CD14-positive monocyte (primary cell): ENCODE measurements at regions not wholly inside any gene's neighbourhood (a gene's known extent, or its start where the extent isn't known, plus 50 kb on each side); places are given as distances from the start of the nearest gene placed in this dataset.

ENCODE experiments used
- DNase-seq, 3 donors: peaks; one replicate each; pipeline ENCODE4 v3.0.0-alpha.2; 2011 to 2022
- H2AFZ ChIP-seq: 2 replicates; pipeline ENCODE4 v1.6.0; 2012; ENCODE audit warnings: mild to moderate bottlenecking, low read depth, low read length, inconsistent platforms; ENCODE audit not compliant: insufficient read depth, poor library complexity, severe bottlenecking
- H3K27ac ChIP-seq, 2 donors: 1 replicate in 1 of 2; 2 replicates in 1 of 2; pipeline ENCODE4 v1.5.1; 2012 to 2013; ENCODE audit warnings: low read length in 2 of 2, control low read depth in 1 of 2, inconsistent platforms in 1 of 2, low read depth in 1 of 2, mild to moderate bottlenecking in 1 of 2
- H3K27me3 ChIP-seq, 2 donors: one replicate each; pipeline versions ENCODE4 v1.6.0 to v1.6.1; 2011 to 2013; ENCODE audit warnings: low read length in 2 of 2; ENCODE audit not compliant: control insufficient read depth in 2 of 2, insufficient read depth in 2 of 2
- H3K36me3 ChIP-seq, 2 donors: replicated peaks in 1 of 2; 1 replicate in 1 of 2; 2 replicates in 1 of 2; pipeline versions ENCODE4 v1.5.1 to v1.6.1; 2012 to 2013; ENCODE audit warnings: low read length in 2 of 2, control low read depth in 1 of 2, inconsistent platforms in 1 of 2, mild to moderate bottlenecking in 1 of 2; ENCODE audit not compliant: insufficient read depth in 2 of 2, control insufficient read depth in 1 of 2
- H3K4me1 ChIP-seq, 2 donors: 1 replicate in 1 of 2; 2 replicates in 1 of 2; pipeline versions ENCODE4 v1.5.1 to v1.6.1; 2012 to 2013; ENCODE audit warnings: low read length in 2 of 2, control low read depth in 1 of 2, inconsistent platforms in 1 of 2, mild to moderate bottlenecking in 1 of 2, moderate library complexity in 1 of 2; ENCODE audit not compliant: insufficient read depth in 2 of 2, control insufficient read depth in 1 of 2
- H3K4me2 ChIP-seq: replicated peaks from 2 replicates; pipeline ENCODE3; 2012; ENCODE audit warnings: low read length, moderate library complexity, mild to moderate bottlenecking; ENCODE audit not compliant: poor library complexity, severe bottlenecking; ENCODE audit errors: extremely low read depth
- H3K4me3 ChIP-seq, 3 experiments: fragments of 200-600 bp in 1 of 3; sonication (generic) in 1 of 3; replicated peaks in 1 of 3; 1 replicate in 2 of 3; 2 replicates in 1 of 3; pipeline ENCODE4 v1.5.1; 2011 to 2013; ENCODE audit warnings: low read length in 3 of 3, mild to moderate bottlenecking in 3 of 3, control low read depth in 2 of 3, low read depth in 2 of 3, inconsistent platforms in 1 of 3, moderate library complexity in 1 of 3
- H3K79me2 ChIP-seq: 2 replicates; pipeline ENCODE4 v1.6.0; 2012; ENCODE audit warnings: mild to moderate bottlenecking, control low read depth, inconsistent platforms, low read length, moderate library complexity; ENCODE audit not compliant: insufficient read depth
- H3K9ac ChIP-seq: 2 replicates; pipeline ENCODE4 v1.6.0; 2017; ENCODE audit warnings: low read length, mild to moderate bottlenecking; ENCODE audit not compliant: insufficient read depth, poor library complexity, severe bottlenecking
- H3K9me3 ChIP-seq, 2 donors: replicated peaks in 1 of 2; 1 replicate in 1 of 2; 2 replicates in 1 of 2; pipeline versions ENCODE4 v1.5.1 to v1.6.1; 2012 to 2013; ENCODE audit warnings: low read length in 2 of 2, control low read depth in 1 of 2; ENCODE audit not compliant: control insufficient read depth in 1 of 2, insufficient read depth in 1 of 2
- H4K20me1 ChIP-seq: 2 replicates; pipeline ENCODE4 v1.6.0; 2012; ENCODE audit warnings: mild to moderate bottlenecking, low read length, control low read depth, moderate library complexity; ENCODE audit not compliant: insufficient read depth
- H3K27ac Mint-ChIP-seq, 7 donors: one replicate each; pipeline ENCODE4 v1.8.0; 2020; ENCODE audit warnings: mild to moderate bottlenecking in 7 of 7, mixed read lengths in 7 of 7, moderate library complexity in 6 of 7, inconsistent platforms in 2 of 7
- H3K27me3 Mint-ChIP-seq, 3 donors: one replicate each; pipeline ENCODE4 v1.8.0; 2021 to 2022; ENCODE audit warnings: low read depth in 3 of 3, mild to moderate bottlenecking in 3 of 3, mixed read lengths in 3 of 3, moderate library complexity in 3 of 3, inconsistent platforms in 1 of 3
- H3K36me3 Mint-ChIP-seq, 2 donors: one replicate each; pipeline ENCODE4 v1.8.0; 2020; ENCODE audit warnings: mixed read lengths in 2 of 2, inconsistent platforms in 1 of 2, mild to moderate bottlenecking in 1 of 2
- H3K4me1 Mint-ChIP-seq: one replicate; pipeline ENCODE4 v1.8.0; 2020; ENCODE audit warnings: mild to moderate bottlenecking, mixed read lengths
- H3K4me3 Mint-ChIP-seq, 2 donors: one replicate each; pipeline ENCODE4 v1.8.0; 2020; ENCODE audit warnings: mild to moderate bottlenecking in 2 of 2, mixed read lengths in 2 of 2, moderate library complexity in 1 of 2
- H3K9me3 Mint-ChIP-seq, 7 donors: one replicate each; pipeline ENCODE4 v1.8.0; 2020 to 2022; ENCODE audit warnings: mixed read lengths in 7 of 7, mild to moderate bottlenecking in 6 of 7, moderate library complexity in 6 of 7, inconsistent platforms in 2 of 7
- WGBS: methylation state at CpG from one replicate; pipeline ENCODE4 v1.1.5; 2013; ENCODE audit warnings: missing lambda C conversion rate; ENCODE audit not compliant: insufficient coverage; 5-methylcytosine and 5-hydroxymethylcytosine counted together
- intact Hi-C, 2 donors: fragments of 100-400 bp; cut with micrococcal nuclease; formaldehyde crosslinking; loops; one replicate each; pipeline versions ENCODE4 v1.15.0 to v1.15.1; 2023
- TF ChIP-seq, protein P1 (sequence below): fragments of 200-600 bp; IDR thresholded peaks from one replicate; pipeline ENCODE4 v1.8.0; 2022; ENCODE audit warnings: antibody characterized with exemption, mild to moderate bottlenecking

GRCh38 chr11:121927789-121928188 is 188.2 kb downstream of the BLID start:
- H3K27ac ChIP-seq = no peak overlapping the region
- Mint-ChIP-seq H3K27me3 (peaks cover 9 to 13% (median 13%) of the 10 kb centered on the region in 3 donors), H3K4me1 (no peaks in the 10 kb centered on the region), H3K4me3 (no peak overlapping the region), H3K27ac (no peak overlapping the region), H3K36me3 (no peaks in the 10 kb centered on the region), H3K9me3 (no peaks in the 10 kb centered on the region)
- H3K4me3 ChIP-seq = no peak overlapping the region
- TF ChIP-seq, protein P1, sequence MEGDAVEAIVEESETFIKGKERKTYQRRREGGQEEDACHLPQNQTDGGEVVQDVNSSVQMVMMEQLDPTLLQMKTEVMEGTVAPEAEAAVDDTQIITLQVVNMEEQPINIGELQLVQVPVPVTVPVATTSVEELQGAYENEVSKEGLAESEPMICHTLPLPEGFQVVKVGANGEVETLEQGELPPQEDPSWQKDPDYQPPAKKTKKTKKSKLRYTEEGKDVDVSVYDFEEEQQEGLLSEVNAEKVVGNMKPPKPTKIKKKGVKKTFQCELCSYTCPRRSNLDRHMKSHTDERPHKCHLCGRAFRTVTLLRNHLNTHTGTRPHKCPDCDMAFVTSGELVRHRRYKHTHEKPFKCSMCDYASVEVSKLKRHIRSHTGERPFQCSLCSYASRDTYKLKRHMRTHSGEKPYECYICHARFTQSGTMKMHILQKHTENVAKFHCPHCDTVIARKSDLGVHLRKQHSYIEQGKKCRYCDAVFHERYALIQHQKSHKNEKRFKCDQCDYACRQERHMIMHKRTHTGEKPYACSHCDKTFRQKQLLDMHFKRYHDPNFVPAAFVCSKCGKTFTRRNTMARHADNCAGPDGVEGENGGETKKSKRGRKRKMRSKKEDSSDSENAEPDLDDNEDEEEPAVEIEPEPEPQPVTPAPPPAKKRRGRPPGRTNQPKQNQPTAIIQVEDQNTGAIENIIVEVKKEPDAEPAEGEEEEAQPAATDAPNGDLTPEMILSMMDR = no peak
- 100% methylated on average over 1 of the region's 6 CpGs for WGBS
- no peaks in the 10 kb centered on the region for H3K9me3 ChIP-seq
- H3K9ac ChIP-seq = no peak overlapping the region
- H2AFZ ChIP-seq = no peak overlapping the region
- intact Hi-C loops = no loop called here
- peaks cover 13 to 14% of the 10 kb centered on the region in 2 donors for H3K4me1 ChIP-seq
- H3K4me2 ChIP-seq = no peak overlapping the region
- no peaks in the 10 kb centered on the region for H4K20me1 ChIP-seq
- H3K79me2 ChIP-seq = no peaks in the 10 kb centered on the region
- H3K36me3 ChIP-seq = no peaks in the 10 kb centered on the region
- no peak for DNase-seq
- H3K27me3 ChIP-seq = peaks cover 22% of the 10 kb centered on the region in 2 donors

DNA sequence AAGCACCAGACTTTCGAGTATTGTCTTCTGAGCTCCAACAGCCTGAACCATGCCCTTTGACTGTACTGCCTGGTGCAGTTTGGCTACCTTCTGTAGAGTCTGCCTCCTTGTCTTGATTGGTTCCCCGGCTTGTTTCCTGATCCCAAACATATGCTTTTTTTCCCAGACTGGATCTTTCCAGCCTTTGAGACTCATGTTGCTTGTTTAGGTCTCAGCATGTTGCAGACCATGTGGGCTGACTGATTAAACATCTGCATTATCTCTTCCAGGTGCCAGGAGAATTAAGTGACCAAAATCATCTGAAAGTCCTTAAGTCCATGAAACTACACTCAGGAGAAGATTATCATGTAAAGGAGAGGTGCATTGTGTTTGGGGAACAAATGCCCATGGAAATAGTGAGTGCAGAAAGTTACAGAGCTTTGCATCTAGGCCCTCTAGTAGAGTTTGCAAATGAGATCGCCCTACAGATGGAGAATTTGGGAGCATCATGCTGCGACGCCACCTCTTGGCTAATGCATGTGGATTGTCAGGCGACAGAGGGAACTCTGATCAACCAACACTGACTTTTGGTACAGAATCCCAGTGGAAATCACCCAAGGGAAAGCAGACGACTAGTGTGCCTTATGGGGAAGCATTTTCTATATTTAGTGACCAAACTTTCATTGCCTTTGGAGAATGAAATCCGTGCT is 188.8 kb downstream of the BLID start:
- no peaks in the 10 kb centered on the region for H3K4me1 Mint-ChIP-seq
- TF ChIP-seq, protein P1 = no peak
- DNase-seq = no peak
- Histone ChIP-seq H3K9ac (no peak overlapping the region), H3K4me2 (no peak overlapping the region), H3K4me1 (peaks cover 13 to 14% of the 10 kb centered on the region in 2 donors), H3K4me3 (no peak overlapping the region), H2AFZ (no peak overlapping the region), H3K79me2 (no peaks in the 10 kb centered on the region), H3K27ac (no peak overlapping the region), H4K20me1 (no peaks in the 10 kb centered on the region), H3K36me3 (no peaks in the 10 kb centered on the region), H3K9me3 (no peaks in the 10 kb centered on the region), H3K27me3 (peaks cover 22% of the 10 kb centered on the region in 2 donors)
- H3K9me3 Mint-ChIP-seq = no peaks in the 10 kb centered on the region
- no peak overlapping the region for H3K4me3 Mint-ChIP-seq
- H3K36me3 Mint-ChIP-seq = no peaks in the 10 kb centered on the region
- intact Hi-C loops = no loop called here
- 89% methylated on average over 7 of the region's 8 CpGs for WGBS
- H3K27ac Mint-ChIP-seq = no peak overlapping the region
- peaks cover 7 to 13% (median 9%) of the 10 kb centered on the region in 3 donors for H3K27me3 Mint-ChIP-seq
